HFFc6 (cell line): ENCODE measurements at regions not wholly inside any gene's neighbourhood (a gene's known extent, or its start where the extent isn't known, plus 50 kb on each side); places are given as distances from the start of the nearest gene placed in this dataset.

Experiments
- DNase-seq: peaks from one replicate; pipeline ENCODE4 v3.0.0-alpha.2; 2018
- H3K27ac Mint-ChIP-seq: 2 replicates; pipeline ENCODE4 v1.8.0; 2020; ENCODE audit warnings: mild to moderate bottlenecking, mixed read lengths
- H3K27me3 Mint-ChIP-seq: 2 replicates; pipeline ENCODE4 v1.8.0; 2021; ENCODE audit warnings: mild to moderate bottlenecking, moderate library complexity, mixed read lengths; ENCODE audit not compliant: insufficient read depth
- H3K36me3 Mint-ChIP-seq: 2 replicates; pipeline ENCODE4 v1.8.0; 2021; ENCODE audit warnings: low read depth, mixed read lengths
- H3K4me1 Mint-ChIP-seq: 2 replicates; pipeline ENCODE4 v1.8.0; 2020; ENCODE audit warnings: low read depth, mixed read lengths
- H3K4me3 Mint-ChIP-seq: 2 replicates; pipeline ENCODE4 v1.8.0; 2020; ENCODE audit warnings: mild to moderate bottlenecking, moderate library complexity, mixed read lengths
- H3K9me3 Mint-ChIP-seq: 2 replicates; pipeline ENCODE4 v1.8.0; 2020; ENCODE audit warnings: mild to moderate bottlenecking, mixed read lengths
- CTCF ChIP-seq: fragments of 200-600 bp; sonication (generic); IDR thresholded peaks from 2 replicates; pipeline ENCODE4 v1.5.0; 2021; ENCODE audit warnings: antibody characterized with exemption, mild to moderate bottlenecking

- peak; percentile 63 for TF ChIP-seq CTCF
- Mint-ChIP-seq H3K27ac (no peak overlapping the region), H3K36me3 (no peaks in the 10 kb centered on the region), H3K4me3 (no peak overlapping the region), H3K27me3 (peaks cover 8% of the 10 kb centered on the region; the same call in 1 of the 2 replicates), H3K9me3 (no peaks in the 10 kb centered on the region), H3K4me1 (no peaks in the 10 kb centered on the region; the same call in 1 of the 2 replicates)
- peak; percentile 5 for DNase-seq
Observed at GRCh38 chr13:31409678-31410356, 210.0 kb downstream of the B3GLCT start.

DNA sequence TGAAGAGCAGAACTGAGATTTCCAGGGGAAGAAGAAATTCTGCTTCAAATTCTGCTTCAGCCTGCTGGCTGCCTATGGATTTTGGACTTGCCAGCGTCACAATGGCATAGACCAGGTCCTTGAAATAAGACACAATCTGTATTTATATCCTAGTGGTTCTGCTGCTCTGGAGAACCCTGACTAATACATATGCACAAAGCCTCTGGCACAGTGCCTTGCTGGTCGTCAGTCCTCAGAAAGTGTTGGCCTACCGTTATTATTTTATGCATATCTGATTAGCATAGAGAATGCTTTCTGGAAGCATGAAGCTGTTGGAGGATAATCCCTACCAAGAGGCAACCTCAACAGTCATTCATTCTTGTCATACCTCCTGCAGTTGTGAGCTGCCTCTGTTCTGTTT, 213.7 kb downstream of the B3GLCT start:
- H3K27me3 Mint-ChIP-seq = peaks cover 11% of the 10 kb centered on the region
- no peak for DNase-seq
- no peaks in the 10 kb centered on the region for H3K9me3 Mint-ChIP-seq
- H3K36me3 Mint-ChIP-seq = no peaks in the 10 kb centered on the region
- H3K27ac Mint-ChIP-seq = no peak overlapping the region
- TF ChIP-seq CTCF = no peak
- H3K4me1 Mint-ChIP-seq = no peaks in the 10 kb centered on the region
- no peak overlapping the region for H3K4me3 Mint-ChIP-seq

- TF ChIP-seq CTCF = no peak
- Mint-ChIP-seq H3K27me3 (peaks cover 9% of the 10 kb centered on the region), H3K4me1 (no peaks in the 10 kb centered on the region), H3K27ac (no peak overlapping the region), H3K9me3 (no peaks in the 10 kb centered on the region), H3K4me3 (no peak overlapping the region), H3K36me3 (no peaks in the 10 kb centered on the region)
- no peak for DNase-seq
Observed at GRCh38 chr13:31416066-31416465, 216.3 kb downstream of the B3GLCT start.

DNA sequence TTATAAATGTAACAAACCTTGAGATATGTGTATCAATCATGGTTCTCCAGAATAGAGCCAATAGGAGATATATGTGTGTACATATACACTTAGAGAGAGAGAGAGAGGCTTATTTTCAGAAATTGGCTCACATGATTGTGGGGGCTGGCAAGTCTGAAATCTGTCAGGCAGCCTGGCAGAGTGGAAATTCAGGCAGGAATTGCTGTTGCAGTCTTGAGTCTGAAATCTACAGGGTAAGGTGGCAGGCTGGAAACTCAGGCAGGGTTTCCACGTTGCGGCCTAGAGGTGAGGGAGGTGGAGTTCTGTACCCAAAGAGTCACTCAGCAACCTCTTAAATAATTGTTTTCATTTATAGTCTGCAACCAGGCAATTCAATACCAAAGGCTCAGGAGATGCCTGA, 218.4 kb downstream of the B3GLCT start:
- H3K4me1 Mint-ChIP-seq = no peaks in the 10 kb centered on the region
- no peaks in the 10 kb centered on the region for H3K9me3 Mint-ChIP-seq
- no peaks in the 10 kb centered on the region for H3K36me3 Mint-ChIP-seq
- no peak overlapping the region for H3K27ac Mint-ChIP-seq
- DNase-seq = no peak
- H3K27me3 Mint-ChIP-seq = peaks cover 11% of the 10 kb centered on the region
- no peak for TF ChIP-seq CTCF
- no peak overlapping the region for H3K4me3 Mint-ChIP-seq

- TF ChIP-seq CTCF = no peak
- H3K9me3 Mint-ChIP-seq = no peaks in the 10 kb centered on the region
- peaks cover 14% of the 10 kb centered on the region for H3K27me3 Mint-ChIP-seq
- H3K27ac Mint-ChIP-seq = no peak overlapping the region
- H3K4me3 Mint-ChIP-seq = no peak overlapping the region
- no peaks in the 10 kb centered on the region for H3K36me3 Mint-ChIP-seq
- H3K4me1 Mint-ChIP-seq = no peaks in the 10 kb centered on the region
- no peak for DNase-seq
Observed at GRCh38 chr13:31421756-31422155, 222.0 kb downstream of the B3GLCT start.
